ENCODE measurements at regions not wholly inside any gene's neighbourhood (a gene's known extent, or its start where the extent isn't known, plus 50 kb on each side); places are given as distances from the start of the nearest gene placed in this dataset.

DNA sequence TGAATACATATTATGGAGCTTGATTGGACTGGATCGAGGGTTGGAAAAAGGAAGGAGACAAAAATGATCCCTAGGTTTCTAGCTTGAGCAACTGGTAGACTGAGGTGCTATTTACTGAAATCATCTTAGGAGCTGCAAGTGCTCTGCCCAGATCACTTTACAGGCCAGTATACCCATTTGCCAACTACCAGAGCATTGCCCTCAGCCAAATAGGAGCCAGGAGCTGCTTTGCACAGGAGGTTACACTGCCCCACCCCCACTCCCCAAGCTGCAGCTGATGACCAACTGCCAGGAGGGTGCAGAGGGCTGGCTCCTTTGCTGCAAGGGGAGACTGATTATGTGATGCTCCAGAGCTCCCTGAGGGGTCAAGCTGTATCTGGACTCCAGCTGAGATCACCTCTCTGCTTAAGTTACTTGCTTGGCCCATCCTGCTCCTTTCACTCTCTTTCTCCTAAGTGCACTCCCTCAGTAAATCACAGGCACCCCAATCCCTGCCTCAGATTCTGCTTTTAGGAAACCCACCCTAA is 275.4 kb downstream of the ZEB1 start:
- no peak for TF ChIP-seq CTCF (IDR thresholded peaks at IDR 0.05; ENCODE audit: insufficient read depth, low read depth, low read length)
- TF ChIP-seq EZH2 (IDR thresholded peaks at IDR 0.05; ENCODE audit: insufficient read depth, low read length) = no peak

Data from astrocyte (in vitro differentiated cells and primary cell).